Fibroblast of gingiva (primary cell): ENCODE measurements at regions not wholly inside any gene's neighbourhood (a gene's known extent, or its start where the extent isn't known, plus 50 kb on each side); places are given as distances from the start of the nearest gene placed in this dataset.
"Not testable (repeated sequence)": the region's sequence is repeated elsewhere in the genome, so short reads cannot be mapped to it uniquely, and the experiment has no call there.

Source experiments
- DNase-seq: peaks from one replicate; pipeline ENCODE4 v3.0.0-alpha.2; 2011; ENCODE audit warnings: low read depth

DNA sequence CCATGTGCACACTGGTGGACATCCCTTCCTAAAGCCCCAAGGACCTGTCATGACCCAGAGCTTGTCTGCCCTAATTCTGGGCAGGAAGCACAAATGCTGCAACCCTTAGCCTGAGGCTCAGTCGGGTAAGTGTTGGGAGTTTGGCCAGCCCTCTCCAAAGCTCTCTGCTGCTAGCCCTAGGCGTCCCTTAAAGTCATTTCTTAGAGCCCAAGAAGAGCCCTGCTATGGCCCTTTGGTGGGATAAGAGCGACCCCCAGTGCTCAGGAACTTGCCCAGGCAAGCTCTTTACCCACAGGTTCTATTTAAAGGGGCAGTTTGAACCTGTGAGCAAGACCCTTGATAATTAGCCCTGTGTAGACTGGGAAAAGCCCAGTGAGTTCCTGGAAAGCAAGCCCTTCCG, 356.8 kb downstream of the RRAGC start:
- DNase-seq: no peak

DNA sequence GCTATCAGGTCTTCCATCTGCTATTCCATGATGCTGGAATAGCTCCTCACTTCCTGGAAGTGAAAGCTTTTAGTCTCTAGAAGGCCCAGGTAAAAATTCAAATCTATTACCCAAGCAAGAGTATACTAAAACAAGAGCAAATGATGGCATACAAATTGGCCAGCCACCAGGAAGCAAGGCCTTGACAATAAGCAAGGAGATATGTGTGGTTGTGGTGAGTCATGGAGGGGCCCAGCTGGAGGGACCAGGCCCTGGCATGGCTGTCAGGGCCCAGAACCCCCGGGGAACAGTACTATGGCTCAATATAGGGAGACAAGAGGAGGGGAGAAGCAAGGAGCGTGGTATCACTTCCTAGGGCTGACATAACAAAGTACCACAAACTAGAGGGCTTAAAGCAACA, 358.7 kb downstream of the RRAGC start:
- DNase-seq: no peak

DNA sequence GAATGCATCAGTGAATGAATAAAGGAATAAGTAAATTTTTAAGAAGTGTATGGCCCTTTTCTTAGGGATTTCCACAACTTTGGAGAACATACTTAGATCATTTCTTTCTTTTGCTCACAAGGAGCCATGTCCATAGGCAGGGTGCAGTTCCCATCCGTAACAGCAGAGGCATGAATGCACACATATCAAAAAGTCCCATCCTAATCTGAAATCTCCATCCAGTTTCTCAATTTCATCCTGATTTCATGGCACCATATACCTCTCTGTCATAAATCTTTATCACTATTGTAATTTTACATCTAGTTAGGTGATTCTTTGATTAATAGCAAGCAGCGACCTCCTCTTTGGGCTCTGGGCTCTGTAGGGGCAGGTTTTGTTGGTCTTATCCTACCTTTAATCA, 359.2 kb downstream of the RRAGC start:
- DNase-seq: no peak

DNA sequence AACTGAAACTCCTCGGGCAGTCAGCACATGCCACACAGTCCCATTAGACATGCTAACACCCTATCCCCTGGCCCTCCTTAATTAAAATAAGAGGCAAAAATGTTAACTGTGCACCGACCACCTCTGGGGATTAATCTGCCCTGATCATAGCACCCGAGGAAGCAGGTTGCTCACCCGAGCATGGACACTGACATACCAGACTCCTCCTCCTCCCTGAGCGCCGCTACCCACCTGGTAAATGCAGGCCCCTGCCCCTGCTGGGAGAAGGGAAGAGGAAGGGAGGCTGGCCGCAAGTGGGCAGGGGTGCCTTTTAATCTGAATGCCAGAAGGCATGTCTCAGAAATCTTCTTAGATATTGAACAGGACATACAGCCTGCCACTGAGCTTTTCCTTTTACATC, 360.9 kb downstream of the RRAGC start:
- no peak for DNase-seq

DNA sequence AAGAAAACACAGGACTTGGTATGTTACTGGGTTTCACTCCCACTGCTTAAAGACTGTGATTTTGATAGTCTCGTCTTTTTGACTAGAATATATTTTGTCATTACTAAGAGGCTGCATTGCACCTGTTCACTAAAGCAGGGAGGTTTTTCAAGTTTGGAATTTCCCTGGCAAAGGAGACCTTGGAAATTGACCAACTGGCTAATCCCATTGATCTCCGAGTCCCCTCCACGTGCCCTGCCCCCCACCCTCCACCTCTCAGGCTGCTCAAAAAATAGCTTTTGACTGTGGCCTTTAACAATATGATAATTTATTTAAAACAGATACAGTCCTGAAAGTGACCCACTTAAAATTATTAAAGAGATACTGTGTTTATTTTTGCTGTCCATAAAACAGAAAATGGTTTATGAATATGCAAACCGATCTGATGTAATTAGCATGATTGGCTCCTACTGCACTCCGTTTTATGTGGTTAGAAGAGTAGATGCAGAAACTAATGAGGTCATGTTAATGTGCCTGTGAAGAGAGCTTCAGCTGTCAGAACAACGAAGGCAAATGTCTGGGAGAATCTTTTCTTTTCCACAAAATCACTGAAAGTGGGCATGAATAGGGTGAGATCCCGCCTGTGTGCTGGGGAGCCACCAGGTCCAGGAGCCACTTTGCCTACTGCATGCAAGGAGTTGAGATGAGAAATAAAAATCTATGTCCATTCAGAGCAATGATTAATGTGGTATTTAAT, 361.5 kb downstream of the RRAGC start:
- no peak for DNase-seq

DNA sequence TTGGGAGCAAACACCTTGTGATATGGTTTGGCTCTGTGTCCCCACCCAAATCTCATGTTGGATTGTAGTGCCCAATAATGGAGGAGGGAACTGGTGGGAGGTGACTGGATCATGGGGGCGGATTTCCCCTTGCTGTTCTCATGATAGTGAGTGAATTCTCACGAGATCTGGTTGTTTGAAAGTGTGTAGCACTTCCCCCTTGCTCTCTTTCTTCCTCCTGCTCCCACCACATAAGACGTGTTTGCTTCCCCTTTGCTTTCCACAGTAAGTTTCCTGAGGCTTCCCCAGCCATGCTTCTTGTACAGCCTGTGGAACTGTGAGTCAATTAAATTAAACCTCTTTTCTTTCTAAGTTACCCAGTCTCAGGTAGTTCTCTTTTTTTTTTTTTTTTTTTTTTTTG, 366.3 kb downstream of the RRAGC start:
- DNase-seq: not testable (repeated sequence)

DNA sequence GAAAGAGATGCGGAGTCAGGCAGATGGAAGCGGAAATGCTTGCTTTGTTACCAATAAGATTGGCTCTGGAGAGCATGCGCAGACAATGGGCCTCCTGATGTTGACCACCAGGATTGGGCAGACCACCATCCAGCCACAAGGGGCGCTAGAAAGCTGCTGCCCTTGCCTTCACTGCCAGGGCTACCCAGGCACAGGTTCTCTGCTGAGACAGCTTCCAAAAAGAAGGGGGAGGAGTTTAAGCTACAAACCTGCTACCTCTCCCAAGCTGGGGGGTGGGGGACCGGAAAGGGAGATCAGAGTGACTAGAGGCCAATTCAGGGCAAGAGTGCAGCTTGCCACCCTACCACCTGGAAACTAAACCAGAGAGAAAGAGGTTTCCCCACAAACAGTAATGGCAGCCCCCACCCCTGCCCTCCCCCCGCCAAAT, 369.7 kb downstream of the RRAGC start:
- no peak for DNase-seq

DNA sequence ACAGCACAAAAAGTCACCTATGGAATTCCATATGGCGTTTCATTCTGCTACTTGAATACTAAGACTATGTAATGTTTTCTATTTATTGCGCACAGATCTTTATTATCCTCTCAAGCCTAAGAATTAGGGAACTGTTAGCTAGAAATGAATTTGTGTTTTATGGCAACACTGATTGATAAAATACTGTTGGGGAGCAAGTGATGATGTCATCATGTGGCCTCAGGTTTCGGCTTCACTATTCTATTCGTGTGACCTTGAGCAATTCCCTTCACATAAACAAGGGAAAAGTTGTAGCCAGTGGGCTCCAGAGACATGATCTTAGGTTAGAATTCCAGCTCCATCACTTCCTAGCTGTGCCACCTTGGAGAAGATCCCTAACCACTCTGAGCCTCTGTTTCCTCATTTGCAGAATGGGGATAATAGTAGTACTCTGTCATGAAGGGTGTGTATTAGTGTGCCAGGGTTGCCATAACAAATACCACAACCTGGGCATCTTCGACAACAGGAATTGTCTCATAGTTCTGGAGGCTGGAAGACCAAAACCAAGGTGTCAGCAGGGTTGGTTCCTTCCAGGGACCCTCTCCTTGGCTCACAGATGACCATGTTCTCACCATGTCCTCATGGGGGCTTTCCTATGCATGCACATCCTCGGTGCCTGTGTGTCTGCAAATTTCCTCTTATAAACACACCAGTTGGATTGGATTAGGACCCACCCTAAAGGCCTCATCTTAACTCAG, 371.2 kb downstream of the RRAGC start:
- no peak for DNase-seq

DNA sequence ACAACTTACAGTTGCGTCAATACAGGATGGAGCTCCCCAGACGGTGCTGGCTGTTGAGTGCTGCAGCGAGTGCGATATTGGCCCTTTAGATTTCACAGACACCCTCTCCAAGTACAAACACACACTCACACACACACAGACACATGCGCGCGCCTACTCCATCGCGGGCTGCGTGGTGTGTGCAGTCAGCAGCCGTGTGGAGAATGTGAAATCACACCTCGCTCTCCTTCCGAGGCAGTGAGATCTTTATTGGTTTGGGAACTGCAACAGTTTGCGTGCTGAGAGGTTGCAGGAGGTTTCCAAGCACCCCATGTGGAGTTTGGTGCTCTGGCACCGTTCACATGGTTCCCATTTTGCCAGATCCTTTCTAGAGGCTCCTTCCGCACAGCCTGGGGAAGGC, 372.2 kb downstream of the RRAGC start:
- no peak for DNase-seq

DNA sequence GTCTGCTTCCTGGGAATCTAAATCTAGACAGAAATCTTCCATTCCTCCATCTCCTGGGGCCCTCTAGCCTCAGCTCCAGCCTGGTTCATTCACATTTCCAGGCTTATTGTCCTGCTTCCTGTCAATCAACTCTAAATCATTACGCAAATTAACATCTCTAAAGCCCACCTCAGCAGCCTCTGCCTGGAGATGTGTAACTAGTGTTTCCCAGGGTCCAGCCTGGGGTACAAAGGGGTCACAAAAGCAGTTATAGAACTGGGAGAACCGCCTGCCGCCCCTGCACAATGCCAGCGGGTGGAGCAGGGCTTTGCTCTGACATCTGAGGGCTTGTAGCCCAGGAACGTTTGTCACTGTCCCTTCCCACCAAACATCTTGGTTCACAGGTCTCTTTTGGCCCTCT, 373.5 kb downstream of the RRAGC start:
- DNase-seq: no peak

DNA sequence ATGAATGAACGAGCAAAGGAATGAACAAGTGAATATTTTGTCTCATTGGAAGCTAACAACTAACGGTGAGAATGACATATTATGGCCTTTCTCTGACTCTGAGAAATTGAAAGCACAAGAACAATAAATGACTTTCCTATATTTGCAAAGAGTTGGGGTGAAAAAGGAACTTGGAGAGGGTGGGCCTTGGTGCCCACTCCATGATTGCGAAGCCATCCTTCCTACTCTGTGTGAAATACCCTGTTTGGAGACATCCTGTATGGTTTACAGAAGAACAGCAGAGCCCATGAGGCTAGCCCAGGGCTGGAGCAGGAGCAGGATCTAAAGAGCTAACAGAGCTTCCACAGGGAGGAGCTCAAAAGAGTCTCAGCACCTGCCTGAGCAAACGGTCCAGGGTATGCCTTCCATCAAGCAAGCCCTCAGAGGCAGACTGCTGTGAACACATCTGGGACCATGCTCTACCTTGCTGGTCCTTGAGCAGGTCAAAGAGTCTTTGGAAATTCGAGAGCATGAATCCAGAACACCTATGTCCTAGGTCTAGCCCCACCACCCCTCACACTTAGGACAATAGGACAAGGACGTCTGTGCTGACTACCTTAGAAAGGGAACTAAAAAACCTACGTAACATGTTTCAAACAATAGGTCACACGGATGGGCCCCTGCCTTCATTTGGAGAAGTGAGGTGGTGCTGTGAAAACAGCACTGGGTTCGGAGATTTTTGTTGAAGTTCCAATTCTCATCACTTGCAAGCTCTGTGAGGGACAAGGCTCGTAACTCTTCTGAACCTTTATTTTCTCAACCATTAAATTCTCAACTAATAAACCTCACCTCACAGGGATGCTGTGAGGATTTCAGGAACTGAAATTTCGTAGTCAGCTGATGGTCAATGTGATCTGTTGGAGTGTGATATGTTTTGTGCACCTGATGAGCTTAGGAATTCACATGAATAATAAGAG, 377.4 kb downstream of the RRAGC start:
- no peak for DNase-seq

DNA sequence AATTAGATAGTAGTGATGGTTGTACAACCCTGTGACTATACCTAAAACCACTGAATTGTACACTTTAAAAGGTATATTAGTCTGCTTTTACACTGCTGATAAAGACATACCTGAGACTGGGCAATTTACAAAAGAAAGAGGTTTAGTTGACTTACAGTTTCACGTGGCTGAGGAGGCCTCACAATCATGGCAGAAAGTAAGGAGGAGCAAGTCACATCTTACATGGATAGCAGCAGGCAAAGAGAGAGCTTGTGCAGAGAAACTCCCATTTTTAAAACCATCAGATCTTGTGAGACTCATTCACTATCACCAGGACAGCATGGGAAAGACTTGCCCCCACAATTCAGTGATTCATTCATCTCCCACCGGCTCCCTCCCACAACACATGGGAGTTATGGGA, 379.9 kb downstream of the RRAGC start:
- not testable (repeated sequence) for DNase-seq

DNA sequence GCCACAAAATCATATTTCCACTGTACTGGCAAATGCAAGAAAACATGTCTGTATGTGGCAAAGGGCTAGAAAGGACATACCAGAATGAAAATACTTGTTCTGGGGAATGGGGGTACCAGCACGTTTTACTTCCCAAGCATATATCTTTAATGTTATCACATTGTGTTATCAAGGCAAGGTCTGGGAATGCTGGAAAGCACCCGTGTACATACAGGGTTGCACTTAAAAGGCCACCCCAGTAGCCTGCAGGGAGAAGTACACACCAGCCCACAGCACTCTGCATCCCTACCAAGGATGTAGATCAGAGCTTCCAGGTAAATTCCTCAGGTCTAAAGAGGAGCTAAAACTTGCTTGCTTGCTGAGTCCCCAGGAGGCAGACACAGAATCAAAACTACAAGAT, 381.8 kb downstream of the RRAGC start:
- DNase-seq: no peak

DNA sequence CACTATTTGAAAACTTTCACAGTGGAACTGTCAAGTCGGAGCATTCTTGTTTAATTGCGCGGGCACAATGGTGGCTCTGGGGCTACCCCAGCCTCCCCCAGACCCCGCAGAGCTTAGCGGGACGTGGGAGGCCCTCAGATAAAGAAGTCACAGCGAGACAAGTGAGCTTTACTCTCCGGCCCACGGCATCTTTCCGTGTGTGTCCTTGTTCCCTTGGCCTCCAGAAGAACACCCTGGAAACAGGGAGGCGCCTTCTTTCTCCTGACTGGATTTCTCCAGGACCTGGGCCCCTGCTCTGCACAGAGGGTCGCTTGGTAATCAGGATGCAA, 382.8 kb downstream of the RRAGC start:
- no peak for DNase-seq

DNA sequence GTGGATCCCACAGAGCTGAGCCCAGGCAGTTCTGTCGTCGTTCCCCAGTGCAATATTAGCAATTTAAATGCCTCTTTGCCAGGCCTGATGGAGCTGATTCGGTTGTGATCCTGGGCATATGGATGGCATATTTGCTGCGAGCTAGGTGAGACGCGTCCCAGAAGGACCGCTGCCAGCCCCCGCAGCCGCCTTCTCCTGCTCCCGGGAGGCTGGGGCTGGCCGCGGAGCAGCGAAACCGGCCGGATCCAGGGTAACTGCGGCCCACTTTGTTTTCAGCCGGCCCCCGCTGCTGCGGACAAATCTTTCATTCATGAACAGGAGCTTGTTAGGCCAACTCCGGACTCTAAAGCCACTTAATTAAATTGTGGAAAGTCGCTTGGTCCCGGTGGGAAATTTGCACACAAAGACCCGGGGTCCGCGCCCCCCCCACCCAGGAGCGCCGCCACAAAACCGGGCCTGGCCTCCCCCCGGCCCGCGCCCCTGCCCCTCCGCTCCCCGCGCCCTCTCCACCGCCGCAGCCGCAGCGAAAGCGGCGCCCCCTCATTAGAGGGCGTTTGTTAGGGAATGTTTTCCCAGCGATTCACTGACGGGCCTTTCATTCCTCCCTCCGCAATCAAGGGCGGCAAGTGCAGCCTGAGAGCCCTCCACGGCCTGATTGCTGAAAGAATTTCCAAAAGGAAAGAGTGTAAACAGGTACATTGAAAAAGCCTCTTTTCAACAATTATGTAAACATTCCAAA, 383.3 kb downstream of the RRAGC start:
- no peak for DNase-seq

DNA sequence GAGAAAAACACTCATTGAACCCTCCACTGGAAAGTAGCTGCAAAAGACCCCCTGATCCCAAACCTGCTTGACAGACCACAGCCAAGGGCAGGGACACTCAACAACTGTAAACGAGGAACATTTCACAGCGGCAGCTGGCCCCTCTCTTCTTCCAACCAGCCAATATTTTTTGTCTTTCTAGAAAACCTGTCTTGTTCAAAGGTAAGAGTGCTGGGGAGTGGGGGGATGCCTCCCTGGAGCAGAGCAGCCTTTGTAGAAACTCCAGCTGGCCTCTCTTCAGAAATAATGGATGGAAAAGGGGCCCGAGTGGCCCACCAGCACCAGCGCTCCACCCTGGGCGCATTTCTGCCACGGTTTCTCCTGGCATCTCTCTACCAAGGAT, 384.0 kb downstream of the RRAGC start:
- DNase-seq: no peak

DNA sequence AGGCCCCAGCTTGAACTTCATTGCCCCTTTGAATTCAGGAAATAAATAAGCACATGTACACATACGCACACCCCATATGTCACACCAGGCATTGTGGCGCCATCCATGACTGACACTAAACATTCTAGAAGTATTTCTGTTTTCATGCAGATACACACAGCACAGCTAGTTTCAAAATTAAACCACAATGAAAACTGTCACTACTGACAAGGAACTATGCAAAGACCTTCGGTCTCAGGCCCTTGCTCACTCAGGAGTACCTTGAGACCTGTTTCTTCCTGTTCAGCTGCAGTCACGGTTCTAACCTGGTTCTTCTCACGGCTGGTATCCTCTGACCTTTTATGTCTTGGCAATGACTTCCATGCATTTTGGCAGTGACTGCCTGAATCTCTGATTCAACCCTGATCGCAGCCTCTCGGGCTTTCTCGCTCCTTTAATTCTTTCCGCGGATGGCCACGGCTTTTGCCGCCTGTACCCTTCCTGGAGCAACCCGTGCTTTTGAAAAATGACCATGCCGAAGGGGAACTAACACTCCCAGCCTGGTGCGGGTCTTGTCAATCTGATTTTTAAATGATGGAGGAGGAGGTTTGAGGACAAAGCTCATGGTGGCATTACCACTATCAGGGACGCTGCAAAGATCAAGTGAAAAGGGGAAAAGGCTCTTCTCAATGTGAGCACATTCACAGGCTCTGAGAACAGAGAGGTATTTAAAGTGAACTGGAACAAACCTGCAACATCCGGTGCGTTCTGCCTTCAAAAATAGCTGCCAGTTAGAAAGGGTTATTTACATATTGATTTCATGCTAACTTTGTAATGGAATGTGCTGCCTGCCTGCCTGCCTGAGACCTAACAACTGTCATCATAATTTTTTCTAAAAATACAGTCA, 384.6 kb downstream of the RRAGC start:
- DNase-seq: no peak

DNA sequence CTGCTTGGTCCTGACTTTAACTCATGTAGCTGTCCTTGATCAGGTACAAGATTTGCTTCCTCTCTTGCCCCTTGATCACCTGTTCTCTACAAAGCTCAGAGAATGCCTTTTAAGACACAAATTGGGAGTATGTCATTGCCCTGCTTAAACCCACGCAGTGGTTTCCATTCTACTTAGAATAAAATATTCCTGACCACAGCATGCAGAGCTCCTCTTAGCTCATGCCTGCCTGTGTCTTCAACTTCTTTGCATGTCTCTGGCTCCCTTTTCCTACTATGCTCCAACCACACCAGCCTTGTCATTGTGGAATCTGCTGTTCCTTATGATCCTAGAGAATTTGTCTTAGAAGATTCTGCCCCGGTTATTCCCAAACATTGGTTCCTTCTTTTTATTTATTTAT, 393.1 kb downstream of the RRAGC start:
- no peak for DNase-seq

DNA sequence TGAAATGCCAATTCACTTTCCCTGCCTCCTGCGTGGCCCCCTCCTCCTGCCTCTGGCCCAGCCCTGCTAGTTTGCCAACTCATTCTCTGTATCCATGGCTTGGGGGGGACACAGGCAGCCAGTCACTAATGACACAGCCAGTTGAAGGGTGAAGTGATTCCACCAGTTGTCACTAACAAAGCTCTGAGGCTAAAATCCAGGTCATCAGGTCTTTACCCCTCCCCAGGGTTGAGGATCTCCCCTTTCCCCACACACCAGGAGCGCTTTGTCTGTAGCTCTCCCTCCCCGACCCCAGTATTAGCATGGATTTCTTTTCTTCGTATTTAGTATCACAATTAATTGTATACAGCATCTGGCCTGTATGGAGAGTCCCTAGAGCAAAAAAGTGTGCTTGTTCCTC, 394.1 kb downstream of the RRAGC start:
- no peak for DNase-seq

DNA sequence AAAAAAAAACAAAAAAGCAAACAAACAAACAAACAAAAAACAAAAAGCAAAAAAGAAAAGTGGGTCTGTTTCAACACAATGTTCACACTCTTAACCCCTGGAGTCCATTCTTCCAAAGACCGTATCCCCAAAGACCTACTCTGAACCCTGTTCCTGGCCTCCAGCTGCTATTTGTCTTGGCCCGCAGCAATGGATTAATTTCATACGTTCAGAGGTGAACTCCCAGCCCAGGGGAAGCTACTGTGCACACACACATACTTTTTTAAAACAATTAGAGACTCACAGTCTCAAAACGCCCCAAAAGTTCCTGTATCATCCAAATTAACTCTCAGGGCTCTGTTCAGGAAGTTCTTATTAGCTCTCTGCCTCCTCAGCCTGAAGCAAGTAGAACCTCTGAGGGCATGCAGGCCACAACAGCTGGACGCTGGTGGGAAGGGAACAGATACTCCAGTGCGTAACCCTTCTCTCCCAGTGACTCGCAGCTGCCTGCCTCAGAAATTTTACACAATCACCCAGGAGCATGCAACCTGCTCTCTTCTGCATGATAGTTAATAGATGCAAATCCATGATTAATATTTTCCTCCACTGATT, 395.4 kb downstream of the RRAGC start:
- no peak for DNase-seq

DNA sequence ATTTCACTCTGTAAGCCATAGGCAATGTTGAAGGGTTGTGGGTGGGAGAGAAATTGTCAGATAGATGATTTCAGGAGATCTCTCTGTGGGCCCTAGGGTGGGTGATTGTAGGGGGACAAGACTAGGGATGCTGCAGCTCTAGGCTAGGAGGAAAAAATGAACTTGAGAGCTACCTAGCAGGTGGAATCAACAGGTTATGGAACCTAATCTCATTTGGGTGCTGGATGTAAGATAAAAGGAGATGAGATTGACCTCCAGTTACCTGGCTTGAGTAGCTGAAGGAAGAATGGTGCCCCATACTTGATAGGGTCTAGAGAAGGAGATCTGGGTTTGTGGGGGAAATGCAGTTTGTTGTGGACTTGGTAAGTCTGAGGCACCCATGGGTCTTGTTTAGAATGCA, 396.5 kb downstream of the RRAGC start:
- no peak for DNase-seq
